ENCODE measurements at regions not wholly inside any gene's neighbourhood (a gene's known extent, or its start where the extent isn't known, plus 50 kb on each side); places are given as distances from the start of the nearest gene placed in this dataset.
A peak's percentile ranks its signal among the peaks of the same experiment; 100 is the strongest.

DNA sequence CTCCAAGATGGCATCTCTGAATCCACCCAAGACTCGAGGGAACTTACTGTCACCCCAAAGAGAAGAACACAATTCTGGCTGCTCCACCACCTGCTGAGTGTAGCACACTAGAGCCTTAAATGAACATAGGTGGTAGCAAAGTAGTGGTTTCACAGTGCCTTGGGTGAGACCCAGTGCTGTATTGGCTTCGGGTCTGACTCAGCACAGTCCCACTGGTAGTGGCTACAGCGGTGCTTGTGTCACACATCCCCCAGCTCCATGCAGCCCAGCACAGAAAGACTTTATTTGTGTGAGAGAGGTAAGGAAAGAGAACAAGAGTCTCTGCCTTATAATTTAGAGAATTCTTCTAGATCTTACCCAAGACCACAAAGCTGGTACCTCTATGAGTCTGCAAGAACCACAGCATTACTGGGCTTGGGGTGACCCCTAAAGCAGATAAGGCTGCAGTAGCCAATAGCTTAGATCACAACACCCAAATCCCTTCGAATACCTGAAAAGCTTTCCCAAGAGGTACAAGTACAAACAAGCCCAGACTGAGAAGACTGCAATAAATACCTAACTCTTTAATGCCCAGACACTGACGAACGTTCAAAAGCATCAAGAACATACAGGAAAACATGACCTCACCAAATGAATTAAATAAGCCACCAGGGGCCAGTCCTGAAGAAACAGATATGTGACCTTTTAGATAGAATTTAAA is 83.3 kb upstream of the SLC38A4 start:
- Histone ChIP-seq H3K27ac (ENCODE audit: low read depth, low read length) (no peak overlapping the region), H3K27me3 (ENCODE audit: control insufficient read depth, insufficient read depth, low read length) (no peaks in the 10 kb centered on the region), H3K4me3 (ENCODE audit: low read depth, low read length) (no peak overlapping the region), H3K9me3 (ENCODE audit: control insufficient read depth, insufficient read depth, low read length) (no peaks in the 10 kb centered on the region; the same call in 1 of the 2 replicates)
- DNase-seq (ENCODE audit: low read depth, low spot score) = no peak
- POLR2A ChIA-PET = no interaction called here
- TF ChIP-seq, protein P1, sequence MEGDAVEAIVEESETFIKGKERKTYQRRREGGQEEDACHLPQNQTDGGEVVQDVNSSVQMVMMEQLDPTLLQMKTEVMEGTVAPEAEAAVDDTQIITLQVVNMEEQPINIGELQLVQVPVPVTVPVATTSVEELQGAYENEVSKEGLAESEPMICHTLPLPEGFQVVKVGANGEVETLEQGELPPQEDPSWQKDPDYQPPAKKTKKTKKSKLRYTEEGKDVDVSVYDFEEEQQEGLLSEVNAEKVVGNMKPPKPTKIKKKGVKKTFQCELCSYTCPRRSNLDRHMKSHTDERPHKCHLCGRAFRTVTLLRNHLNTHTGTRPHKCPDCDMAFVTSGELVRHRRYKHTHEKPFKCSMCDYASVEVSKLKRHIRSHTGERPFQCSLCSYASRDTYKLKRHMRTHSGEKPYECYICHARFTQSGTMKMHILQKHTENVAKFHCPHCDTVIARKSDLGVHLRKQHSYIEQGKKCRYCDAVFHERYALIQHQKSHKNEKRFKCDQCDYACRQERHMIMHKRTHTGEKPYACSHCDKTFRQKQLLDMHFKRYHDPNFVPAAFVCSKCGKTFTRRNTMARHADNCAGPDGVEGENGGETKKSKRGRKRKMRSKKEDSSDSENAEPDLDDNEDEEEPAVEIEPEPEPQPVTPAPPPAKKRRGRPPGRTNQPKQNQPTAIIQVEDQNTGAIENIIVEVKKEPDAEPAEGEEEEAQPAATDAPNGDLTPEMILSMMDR (IDR thresholded peaks at IDR 0.05; ENCODE audit: low read depth, low read length) = no peak
- CTCF ChIA-PET = no interaction called here

DNA sequence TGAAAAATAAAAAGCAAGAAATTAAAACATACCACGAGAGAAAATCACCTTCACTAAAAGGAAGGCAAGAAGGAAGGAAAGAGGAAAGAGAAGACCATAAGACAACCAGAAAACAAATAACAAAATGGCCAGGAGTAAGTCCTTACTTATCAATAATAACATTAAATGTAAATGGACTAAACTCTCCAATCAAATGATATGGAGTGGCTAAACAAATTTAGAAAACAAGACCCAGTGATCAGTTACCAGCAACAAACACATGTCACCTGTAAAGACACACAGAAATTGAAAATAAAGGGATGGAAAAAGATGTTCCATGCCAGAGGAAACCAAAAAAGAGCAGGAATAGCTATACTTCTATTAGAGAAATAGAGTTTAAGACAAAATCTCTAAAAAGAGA is 85.0 kb upstream of the SLC38A4 start:
- CTCF ChIA-PET = no interaction called here
- H3K4me3 ChIP-seq (ENCODE audit: low read depth, low read length) = no peak overlapping the region
- TF ChIP-seq, protein P1 (IDR thresholded peaks at IDR 0.05; ENCODE audit: low read depth, low read length) = no peak
- H3K27ac ChIP-seq (ENCODE audit: low read depth, low read length) = no peak overlapping the region
- H3K27me3 ChIP-seq (ENCODE audit: control insufficient read depth, insufficient read depth, low read length) = no peaks in the 10 kb centered on the region
- POLR2A ChIA-PET = no interaction called here
- no peaks in the 10 kb centered on the region for H3K9me3 ChIP-seq (ENCODE audit: control insufficient read depth, insufficient read depth, low read length)
- DNase-seq (ENCODE audit: low read depth, low spot score) = no peak

DNA sequence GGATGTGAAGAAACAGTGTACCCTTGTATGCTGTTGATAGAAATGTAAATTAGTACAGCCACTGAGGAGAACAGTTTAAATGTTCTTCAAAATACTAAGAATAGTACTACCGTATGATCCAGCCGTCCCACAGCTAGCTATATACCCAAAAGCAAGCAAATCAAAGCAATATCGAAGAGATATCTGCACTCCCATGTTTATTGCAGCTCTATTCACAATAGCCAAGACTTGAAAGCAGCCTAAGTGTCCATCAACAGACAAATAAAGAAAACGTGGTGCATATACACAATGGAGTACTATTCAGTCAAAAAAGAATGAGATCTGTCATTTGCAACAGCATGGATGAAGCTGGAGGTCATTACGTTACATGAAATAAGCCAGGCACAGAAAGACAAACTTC is 88.5 kb upstream of the SLC38A4 start:
- H3K27ac ChIP-seq (ENCODE audit: low read depth, low read length) = no peak overlapping the region
- DNase-seq (ENCODE audit: low read depth, low spot score) = no peak
- H3K4me3 ChIP-seq (ENCODE audit: low read depth, low read length) = no peak overlapping the region
- ChIA-PET POLR2A (no interaction called here), CTCF (no interaction called here)
- H3K27me3 ChIP-seq (ENCODE audit: control insufficient read depth, insufficient read depth, low read length) = no peaks in the 10 kb centered on the region
- TF ChIP-seq, protein P1 (IDR thresholded peaks at IDR 0.05; ENCODE audit: low read depth, low read length) = no peak
- peaks cover 2% of the 10 kb centered on the region; the same call in 1 of the 2 replicates for H3K9me3 ChIP-seq (ENCODE audit: control insufficient read depth, insufficient read depth, low read length)

DNA sequence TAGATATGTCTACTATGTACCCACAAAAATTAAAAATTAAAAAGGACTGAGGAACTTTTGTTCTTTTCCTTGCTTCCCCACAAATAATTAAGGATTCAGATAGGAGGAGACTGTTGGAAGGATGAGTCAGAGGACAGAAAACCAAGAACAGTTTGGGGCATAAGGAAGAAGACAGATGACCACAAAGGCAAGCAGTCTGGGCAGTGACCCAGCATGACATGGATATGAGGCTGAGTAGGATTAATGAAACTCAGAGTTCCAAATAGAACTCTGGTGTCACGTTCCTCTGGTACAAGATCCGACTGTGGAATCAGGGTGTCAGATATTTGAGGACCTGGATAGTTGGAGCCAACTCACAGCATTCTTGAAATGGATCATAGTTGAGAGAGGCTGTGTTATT is 89.3 kb upstream of the SLC38A4 start:
- H3K4me3 ChIP-seq (ENCODE audit: low read depth, low read length) = no peak overlapping the region
- peak; percentile 41 for DNase-seq (ENCODE audit: low read depth, low spot score)
- TF ChIP-seq, protein P1 (IDR thresholded peaks at IDR 0.05; ENCODE audit: low read depth, low read length) = no peak
- H3K27me3 ChIP-seq (ENCODE audit: control insufficient read depth, insufficient read depth, low read length) = no peaks in the 10 kb centered on the region
- H3K9me3 ChIP-seq (ENCODE audit: control insufficient read depth, insufficient read depth, low read length) = peaks cover 2% of the 10 kb centered on the region; the same call in 1 of the 2 replicates
- ChIA-PET POLR2A (no interaction called here), CTCF (no interaction called here)
- H3K27ac ChIP-seq (ENCODE audit: low read depth, low read length) = no peak overlapping the region

DNA sequence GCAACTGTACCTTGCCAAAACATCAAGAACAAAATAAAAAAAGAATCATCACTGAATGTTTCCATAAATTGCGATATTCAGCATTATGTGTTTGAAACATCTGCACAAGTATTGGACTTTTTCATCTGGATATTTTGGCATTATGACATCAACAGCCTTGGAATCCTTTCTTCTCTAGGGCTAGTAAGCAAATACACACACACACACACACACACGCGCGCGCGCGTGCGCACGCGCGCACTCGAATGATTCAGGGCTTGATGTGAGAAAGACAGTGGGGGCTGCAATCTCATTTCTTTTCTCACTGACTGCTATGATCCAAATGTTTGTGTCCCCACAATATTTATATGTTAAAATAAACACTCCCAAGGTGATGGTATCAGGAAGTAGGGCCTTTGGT is 90.0 kb upstream of the SLC38A4 start:
- peak; percentile 63 for DNase-seq (ENCODE audit: low read depth, low spot score)
- POLR2A ChIA-PET = no interaction called here
- no peak overlapping the region for H3K27ac ChIP-seq (ENCODE audit: low read depth, low read length)

More for the DNA sequence above, 90.0 kb upstream of the SLC38A4 start:
- peaks cover 2% of the 10 kb centered on the region; the same call in 1 of the 2 replicates for H3K9me3 ChIP-seq (ENCODE audit: control insufficient read depth, insufficient read depth, low read length)
- CTCF ChIA-PET = no interaction called here
- TF ChIP-seq, protein P1 (IDR thresholded peaks at IDR 0.05; ENCODE audit: low read depth, low read length) = no peak
- no peak overlapping the region for H3K4me3 ChIP-seq (ENCODE audit: low read depth, low read length)
- H3K27me3 ChIP-seq (ENCODE audit: control insufficient read depth, insufficient read depth, low read length) = no peaks in the 10 kb centered on the region
